GM19043 (cell line): ENCODE measurements at regions not wholly inside any gene's neighbourhood (a gene's known extent, or its start where the extent isn't known, plus 50 kb on each side); places are given as distances from the start of the nearest gene placed in this dataset.

ENCODE experiments used
- ATAC-seq: cut with Tn5 transposase; IDR thresholded peaks from one replicate; pipeline ENCODE4 v1.9.1; 2021; ENCODE audit warnings: low read depth; ENCODE audit not compliant: unreplicated experiment

GRCh38 chrX:68898598-68898997 is 69.8 kb downstream of the EFNB1 start:
- ATAC-seq = no peak

GRCh38 chrX:68897118-68897945 is 68.5 kb downstream of the EFNB1 start:
- ATAC-seq = no peak

- no peak for ATAC-seq
These were observed 67.8 kb downstream of the EFNB1 start for GRCh38 chrX:68896581-68896980.

GRCh38 chrX:68895778-68896177 is 67.0 kb downstream of the EFNB1 start:
- ATAC-seq = no peak

GRCh38 chrX:68895341-68895755 is 66.5 kb downstream of the EFNB1 start:
- no peak for ATAC-seq

- no peak for ATAC-seq
These were observed 65.9 kb downstream of the EFNB1 start for GRCh38 chrX:68894513-68895340.

GRCh38 chrX:68894142-68894512 is 65.3 kb downstream of the EFNB1 start:
- ATAC-seq = no peak

- no peak for ATAC-seq
These were observed 63.8 kb downstream of the EFNB1 start for GRCh38 chrX:68892651-68893050.

GRCh38 chrX:68892134-68892533 is 63.3 kb downstream of the EFNB1 start:
- ATAC-seq = no peak
